HL-60/S4 treated with retinoic acid at 250 ng/mL for 4 days and 3 days (cell line): ENCODE measurements at regions not wholly inside any gene's neighbourhood (a gene's known extent, or its start where the extent isn't known, plus 50 kb on each side); places are given as distances from the start of the nearest gene placed in this dataset.

Experiments
- in situ Hi-C: fragments of 300-500 bp; cut with MboI; formaldehyde crosslinking; loops from 2 replicates; pipeline ENCODE4 v1.7.0; 2022; ENCODE audit warnings: low sequenced_read_pairs

DNA sequence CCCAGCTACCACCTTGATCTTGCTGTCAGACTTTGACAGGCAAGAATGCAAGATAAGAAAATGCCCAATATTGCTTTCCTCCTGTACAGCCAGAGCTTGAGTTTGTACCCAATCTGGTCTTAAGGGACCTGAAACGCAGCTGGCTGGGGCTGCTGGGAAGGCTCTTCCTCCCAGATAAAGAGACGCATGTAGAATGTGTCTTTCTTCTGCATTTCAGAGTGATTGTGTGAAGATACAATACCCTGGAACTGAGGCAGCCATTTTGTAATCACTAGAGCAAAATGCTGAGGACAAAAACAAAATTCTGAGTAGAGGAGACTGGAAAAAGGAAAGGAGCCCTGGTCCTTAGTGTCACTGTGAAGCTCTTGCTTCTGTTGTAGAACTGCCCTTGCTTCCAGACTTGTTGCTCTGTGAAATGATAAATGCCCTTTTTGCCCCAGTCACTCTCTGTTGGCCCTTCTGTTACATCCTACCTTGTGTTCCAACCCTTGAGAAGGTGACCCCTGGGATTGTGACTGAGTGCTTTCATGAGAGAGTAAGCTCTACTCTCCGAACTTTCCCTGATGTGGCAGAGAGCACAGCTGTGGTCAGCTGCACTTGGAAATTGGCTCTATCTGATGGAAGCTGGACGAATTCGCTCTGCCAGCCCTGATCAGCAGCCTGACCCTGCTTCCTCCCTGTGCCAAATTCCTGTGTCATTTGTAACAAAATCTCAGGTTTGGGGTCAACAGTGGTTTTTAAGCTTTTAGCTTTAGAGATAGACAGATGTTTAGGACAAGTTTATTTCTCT, 137.4 kb upstream of the RBMS1 start:
- in situ Hi-C loops = no loop called here

DNA sequence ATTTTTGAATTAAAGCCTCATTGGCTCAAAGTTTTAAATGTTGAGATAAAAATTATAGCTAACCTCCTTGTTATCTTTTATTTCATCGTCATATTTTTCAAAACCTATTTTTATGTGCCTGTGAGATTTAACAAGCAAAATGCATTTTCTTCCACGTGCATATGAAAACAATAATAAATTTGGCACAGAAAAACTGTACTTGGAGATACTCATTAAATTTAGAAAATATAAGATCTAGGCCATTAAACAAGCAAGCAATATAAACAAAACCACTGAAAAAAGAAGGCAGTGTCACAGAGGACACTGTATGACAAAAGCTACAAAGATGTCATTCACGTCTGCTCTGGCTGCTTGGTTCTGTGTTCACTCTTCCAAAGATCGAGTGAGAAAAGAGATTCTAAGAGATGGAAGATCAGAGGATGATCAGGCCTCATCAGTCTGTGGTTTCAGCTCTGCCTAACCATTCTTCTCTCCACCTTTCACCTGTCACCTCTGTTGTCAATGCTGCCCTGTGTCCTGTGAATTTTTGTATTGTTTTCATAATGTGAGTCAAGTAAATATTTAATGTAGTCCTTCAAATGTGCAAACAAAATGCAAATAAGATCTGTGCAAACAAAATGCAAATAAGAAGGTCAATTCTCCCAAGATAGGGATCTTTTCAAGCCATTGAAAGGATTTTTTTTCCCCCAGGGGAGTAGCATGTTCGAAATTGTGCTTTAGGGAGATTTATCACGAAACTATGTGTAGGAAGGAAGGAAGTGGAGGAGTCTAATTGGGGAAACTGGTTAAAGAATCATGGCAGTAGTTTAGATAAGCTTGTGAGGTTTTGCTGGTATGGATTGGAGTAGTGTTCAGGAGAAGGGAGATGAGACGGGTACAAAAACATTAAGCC, 138.7 kb upstream of the RBMS1 start:
- in situ Hi-C loops = no loop called here

DNA sequence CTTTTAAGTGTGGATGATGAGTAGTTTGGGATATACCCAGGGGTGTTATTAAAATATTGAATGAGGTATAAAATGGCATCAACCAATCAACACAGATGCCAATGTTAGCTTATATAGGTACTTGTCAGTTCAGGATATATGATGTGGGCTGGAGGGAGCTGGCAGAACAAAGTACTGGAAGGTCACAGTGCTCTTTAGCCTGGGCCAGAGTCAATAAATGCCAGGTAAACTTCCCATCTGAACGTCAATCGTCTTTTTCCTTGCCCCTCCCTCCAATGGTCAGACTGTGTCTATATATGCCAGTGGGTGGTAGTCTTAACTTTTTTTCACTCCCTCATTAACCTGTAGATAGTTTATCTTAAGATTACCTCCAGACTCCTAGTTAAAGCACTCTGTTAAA, 140.8 kb upstream of the RBMS1 start:
- in situ Hi-C loops = no loop called here

DNA sequence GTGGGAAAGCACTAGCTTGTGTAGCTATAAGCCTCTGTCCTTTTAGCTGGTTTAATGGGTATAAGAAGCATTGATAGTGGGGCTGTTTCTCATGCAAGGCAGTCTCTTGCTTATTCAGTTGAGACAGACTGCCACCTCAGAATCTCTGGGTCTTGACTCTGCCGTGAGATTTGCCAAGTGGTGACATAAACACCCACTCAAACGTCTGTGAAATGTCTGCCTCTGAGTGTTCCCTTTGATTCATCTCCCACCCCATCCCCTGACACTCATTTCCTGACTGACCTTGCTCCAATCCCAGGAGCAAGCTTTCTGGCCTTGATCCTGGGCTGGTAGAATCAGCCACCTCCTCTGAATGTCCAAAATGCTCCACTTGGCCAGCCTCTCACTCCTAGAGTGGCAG, 141.9 kb upstream of the RBMS1 start:
- in situ Hi-C loops = no loop called here

DNA sequence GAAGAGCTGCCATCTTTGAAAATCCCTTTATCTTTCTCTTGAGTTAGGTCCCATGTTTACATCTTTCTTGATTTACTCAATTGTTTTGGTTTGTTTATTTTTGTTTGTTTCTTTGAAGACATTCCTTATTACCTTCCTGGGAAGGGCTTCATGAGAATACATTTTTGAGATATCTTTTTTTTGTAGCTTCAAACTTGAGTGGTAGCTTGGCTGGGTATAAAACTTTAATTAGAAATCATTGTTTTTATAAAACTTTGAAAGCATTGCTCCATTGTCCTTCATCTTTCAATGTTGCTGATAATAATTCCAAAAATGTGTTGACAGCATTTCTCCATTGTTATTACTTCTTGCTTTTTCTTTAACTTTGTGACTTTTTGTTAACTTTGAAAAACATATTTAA, 145.9 kb upstream of the RBMS1 start:
- in situ Hi-C loops = no loop called here

DNA sequence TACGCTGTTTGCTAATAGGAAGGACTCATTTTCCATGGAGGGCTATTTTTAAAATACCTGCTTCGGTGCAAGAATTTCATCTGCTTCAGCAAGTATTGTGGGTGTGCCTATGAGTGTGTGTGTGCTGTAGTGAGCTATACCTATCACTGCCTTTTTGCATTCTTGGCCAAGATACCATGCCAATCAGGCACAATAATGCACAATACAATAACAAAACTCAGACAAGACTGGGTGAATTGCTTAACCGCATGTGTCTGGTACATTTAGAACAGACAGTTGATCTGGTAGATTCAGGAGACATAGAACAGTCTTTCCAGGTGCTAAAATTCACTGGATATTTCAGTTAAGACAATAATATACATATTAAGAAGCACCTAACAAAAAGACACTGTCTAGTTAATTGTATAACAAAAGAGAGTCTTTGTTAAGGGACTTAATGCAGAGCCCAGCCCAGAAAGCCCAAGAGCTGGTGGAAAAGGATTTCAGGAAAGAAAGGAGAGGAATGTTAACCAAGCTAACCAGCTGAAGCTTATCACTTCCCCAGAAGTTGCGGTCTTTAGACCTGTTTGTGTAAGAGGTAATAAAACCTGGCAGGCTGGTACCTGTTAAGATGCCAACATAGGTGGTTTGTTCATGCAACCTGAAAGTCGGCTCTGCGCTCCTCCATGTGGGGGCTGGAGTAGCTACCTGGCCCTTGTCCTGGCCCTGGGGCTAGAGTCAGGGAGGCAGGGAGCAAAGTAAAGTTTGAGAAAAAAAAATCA, 153.3 kb upstream of the RBMS1 start:
- in situ Hi-C loops = no loop called here

DNA sequence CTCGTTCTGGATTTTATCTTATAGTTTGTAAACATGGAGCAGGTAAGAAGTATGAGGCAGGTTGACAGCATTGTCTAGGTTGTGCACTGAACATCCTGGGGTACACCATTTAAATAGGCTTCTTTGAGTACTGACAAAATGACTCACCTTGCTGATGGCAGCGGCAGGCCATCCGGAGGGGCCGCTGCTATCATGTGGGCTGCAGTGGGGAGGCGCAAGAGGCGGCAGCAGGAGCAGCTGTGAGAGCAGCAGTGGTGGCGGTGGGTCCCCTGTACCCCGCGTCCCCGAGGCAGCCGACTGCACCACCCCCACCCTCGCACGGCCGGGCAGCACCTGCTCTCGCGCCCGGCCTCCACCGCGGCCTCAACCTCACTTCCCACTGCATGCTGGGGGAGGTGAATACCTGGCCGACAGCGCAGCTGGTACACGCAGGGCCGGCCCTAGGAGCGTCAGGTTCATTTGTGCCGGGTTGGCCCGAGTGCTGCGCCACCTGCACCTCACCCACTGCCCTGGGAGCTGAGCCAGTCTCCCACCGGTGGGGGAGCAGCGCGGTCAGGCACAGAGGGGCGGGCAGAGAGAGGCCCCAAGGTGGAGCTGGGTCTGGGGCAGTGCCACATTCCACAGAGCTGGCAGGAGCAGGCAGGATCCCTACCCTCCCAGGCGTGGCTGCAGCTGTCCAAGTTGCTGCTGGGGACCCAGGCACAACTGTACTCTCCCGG, 154.5 kb upstream of the RBMS1 start:
- in situ Hi-C loops = no loop called here

DNA sequence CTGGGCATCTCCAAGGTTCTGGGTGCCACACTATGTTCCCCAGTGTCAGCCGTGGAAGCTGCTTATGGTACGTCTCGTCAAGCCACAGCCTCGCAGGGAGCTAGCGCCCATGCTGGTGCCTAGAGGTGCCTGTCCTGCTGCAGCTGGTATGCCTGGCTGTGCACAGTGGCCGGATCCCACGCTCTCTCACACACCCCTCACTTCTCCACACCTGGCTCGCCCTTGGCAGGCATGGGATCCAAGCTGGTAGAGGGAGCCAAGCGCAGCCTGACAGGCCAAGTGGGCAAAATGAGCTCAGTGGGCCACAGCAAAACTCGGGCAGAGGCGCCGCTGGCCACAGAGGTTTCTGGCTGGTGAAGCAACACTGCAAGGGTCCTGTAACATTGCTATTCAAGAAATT, 156.1 kb upstream of the RBMS1 start:
- in situ Hi-C loops = no loop called here

DNA sequence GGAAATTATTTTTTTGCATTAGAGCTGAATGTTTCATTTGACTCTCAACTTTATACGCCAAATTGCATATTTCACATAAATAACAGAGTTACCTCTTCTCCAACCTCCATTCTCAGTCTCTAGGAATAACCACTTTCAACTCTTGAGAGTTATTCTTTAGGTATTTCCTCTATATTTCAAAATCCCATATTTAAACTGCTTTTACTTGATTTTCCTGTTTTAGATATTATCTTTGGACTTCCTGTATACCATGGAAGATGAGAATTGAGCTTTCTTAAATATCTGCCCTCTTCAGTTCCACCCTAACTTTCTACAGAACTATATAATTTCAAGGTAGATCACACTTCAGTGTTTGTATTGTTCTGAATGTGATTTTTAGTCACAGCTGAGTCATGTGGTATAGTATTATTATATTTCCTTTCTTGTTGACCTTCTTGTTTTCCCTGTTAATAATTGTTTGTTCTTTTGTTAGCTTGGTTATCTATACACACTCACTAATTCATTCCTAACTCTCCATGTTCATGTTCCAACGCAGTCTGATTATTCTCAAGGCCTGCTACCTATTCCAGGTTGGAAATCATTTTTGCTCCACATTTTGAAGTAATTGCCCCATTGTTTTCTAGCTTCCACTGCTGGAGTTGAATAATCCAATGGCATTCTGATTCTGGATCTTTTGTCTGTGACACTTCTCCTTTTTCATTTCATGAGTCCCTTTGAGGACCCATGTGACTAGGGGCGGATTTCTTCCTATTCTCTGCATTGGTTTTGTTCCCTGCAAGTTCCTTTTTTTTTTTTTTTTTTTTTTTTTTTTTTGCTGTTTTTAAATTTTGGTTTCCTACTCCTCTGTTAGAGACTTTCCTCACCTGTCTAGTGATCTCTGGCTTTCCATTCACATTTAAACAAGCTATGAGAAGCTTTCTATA, 156.8 kb upstream of the RBMS1 start:
- in situ Hi-C loops = no loop called here

DNA sequence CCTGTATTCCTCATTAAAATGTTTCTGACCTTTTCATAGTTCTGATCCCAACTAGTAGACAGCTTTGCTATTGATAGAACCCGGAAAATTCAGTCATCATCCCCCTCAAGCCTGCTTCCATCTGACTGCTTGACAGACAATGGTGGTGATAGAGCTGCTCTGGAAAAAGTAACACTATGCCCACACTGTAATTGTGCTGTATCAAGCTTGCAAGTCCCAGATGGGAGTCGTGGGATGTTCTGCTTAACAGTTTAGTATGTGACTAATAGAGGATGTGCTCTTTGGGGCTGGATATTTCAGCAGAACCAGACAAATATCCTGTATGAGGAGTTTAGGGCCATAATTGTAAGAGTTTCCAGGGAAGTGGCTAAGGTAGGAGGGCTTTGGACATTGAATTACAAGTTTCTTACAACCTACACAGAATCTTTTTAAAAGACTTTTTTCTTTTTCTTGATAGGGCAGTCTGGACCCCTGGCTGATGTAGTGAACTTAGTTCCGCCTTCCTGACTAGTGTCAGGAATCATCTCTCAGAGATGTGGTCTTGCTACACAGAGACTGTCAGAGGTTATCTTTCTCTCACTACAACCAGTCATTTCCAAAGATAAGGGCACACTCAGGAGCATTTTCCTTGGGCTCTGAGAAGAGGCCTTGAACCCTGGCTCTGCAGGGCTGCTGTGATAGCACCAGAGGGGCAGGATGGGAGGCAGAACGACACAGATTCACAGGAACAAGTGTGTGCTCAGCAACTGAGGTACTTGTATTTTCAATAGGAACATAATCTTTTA, 158.0 kb upstream of the RBMS1 start:
- in situ Hi-C loops = no loop called here

DNA sequence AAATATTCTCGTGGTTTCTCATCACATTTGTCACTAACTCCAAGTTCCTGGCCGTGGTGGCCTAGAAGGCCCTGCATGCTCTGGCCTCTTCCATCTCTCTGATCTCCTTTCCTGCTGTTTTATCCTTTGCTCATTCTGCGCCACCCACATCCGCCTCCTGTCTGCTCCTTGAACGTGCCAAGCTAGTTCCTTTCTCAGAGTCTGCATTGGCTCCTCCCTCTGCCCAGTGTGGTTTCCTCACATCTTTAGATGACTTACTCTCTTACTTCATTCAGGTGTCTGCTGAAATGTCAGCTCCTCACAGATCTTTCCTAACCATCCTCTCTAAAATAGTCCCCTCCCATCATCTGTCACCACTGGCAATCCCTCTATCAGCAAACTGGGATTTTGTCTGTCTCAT, 158.6 kb upstream of the RBMS1 start:
- in situ Hi-C loops = no loop called here

DNA sequence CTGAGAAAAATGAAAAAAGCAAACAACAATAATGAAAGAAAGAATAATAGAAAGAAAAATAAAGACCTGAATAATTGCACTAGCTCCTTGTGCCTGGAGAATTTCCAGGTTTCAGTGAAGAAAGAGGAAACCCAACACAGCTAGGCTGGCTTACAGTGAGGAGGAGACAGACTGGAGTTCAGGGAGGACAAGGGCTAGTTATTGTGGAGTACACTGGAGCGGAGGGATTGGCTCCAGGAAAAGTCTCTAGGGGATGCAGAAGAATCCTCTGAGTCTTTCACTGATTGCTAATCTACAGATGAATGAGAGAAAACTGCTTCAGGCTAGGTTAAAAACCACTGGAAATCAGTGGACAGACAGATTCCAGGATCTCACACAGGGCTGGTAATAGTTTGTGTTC, 163.6 kb upstream of the RBMS1 start:
- in situ Hi-C loops = no loop called here

DNA sequence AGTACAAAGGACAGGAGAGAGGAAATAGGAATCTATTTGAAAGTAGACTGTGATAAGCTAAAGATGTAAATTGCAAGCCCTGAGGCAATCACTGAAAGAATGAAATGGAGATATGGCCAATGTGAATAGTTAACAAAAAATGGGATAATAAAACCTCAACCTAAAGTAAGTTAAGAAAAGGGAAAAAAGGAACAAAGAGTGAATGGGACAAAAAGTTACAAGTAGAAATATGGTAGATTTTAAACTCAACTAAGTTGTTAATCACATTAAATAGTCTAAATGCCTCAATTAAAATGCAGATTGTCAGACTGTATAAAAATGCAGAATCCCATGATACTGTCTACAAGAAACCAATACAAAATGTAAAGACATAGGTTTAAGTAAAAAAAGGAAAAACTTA, 165.2 kb upstream of the RBMS1 start:
- in situ Hi-C loops = no loop called here

DNA sequence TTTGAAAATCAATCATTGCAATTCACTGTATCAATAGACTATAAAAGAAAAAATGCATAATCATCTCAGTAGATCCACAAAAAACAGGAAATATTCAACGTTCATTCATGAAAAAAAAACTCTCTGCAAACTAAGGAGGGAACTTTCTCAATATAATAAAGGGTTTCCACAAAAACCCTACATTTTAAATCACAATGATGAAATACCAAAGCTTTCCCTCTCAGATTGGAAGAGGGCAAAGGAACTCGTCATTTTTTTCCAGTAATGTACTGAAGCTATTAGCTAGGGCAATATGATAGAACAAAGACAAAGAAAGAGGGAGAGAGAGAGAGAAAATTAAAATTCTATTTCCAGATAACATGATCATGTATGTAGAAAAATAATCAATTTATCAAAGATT, 167.1 kb upstream of the RBMS1 start:
- in situ Hi-C loops = no loop called here

DNA sequence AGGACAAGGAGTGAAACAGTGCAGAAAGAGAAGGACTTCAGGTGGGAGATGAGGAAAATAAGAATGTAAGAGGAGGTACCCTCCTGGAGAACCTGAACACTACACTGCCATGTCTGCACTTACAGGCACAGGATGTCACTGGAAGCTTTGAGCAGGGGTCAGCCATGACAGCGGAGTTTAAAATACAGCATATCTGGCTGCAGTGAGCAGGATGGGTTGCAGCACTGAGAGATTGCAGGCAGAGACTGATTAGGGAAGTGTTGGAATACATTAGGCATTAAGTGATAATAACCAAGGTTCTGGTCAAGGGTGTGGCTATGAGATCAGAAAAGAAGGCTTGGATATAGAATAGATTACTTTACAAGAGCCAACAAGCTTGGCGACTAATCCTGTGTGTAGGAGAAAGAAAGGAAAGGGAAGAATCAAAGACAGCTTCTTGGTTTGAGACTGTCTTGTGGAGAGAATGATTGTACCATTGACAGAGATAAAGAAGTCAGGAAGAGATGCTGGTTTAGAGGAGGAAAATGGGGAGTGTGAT, 171.1 kb upstream of the RBMS1 start:
- in situ Hi-C loops = no loop called here

DNA sequence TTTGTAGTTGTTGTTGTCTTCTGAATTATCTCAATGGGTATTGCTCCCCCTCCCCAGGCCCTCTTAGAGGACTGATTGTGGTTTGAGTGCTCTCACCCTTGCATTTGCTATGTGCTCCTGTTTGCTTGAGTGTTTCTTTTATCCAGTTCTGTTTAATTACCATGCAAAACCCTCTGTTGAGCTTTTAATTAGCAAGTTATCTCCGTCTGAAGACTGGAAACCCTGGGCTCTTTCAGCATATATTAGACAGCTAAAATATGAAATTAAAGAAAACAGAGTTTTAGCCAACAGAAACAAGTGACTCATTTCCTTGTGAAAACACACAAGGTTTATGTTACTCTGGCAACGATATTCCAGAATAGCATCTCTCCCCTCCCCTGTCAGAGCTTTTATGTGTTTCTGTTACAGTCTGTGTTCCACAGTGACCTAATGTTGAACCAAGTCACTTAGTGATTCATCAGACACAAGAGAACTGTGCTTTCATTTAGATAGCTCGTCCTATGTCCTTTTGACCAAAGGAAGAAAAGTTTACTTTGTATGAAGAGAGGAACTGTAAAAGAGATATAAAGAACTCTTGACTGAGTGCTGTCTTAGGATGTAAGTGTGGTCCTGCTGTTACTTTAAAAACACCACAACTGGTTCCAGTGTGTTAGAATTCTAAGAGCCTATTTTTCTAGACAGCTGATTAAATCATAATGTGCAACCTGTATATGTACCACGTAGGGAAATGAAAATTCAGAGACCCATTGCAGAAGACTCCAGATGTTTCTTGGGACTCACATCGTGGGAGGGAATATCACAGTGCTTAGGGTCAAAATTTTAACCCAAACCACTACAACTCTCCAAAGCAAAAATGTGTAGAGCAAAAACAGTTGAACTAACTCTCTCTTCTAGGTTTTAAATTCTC, 172.8 kb upstream of the RBMS1 start:
- in situ Hi-C loops = no loop called here

DNA sequence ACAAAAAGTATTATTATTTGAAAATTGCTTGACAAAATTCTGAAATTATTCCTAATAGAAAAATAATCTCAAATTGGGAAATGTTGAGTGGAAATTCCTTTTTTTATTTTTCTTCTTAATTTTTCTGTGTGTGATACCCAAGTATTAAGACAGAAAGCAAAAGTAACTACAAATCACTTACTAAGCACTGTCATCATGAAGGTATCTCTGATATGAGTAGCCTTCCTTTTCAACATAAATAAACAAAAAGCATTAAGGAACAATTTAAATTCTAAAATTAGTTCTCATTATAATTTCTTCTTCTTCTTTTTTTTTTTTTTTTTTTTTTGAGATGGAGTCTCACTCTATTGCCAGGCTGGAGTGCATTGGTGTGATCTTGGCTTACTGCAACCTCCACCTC, 174.2 kb upstream of the RBMS1 start:
- in situ Hi-C loops = no loop called here

DNA sequence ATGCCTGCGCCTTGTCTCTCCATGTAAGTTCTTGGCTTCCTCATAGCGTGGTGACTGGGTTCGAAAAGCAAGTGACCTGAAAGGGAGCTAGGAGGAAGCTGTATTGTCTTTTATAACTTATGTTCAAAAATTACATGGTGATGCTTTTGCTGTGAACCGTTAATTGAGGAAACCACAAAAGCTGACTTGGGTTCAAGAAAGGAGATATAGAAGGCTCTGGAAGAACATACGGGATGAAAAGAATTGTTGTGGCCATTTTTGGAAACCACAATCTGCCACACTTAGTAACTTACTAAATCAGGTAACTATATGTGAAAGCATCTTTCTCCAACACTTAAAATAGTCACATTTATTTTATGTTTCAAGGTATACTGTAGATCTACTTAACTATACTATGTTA, 177.0 kb upstream of the RBMS1 start:
- in situ Hi-C loops = no loop called here
